CD4-positive, alpha-beta T cell treated with Interleukin-1 beta for 1 hour (primary cell): ENCODE measurements at regions not wholly inside any gene's neighbourhood (a gene's known extent, or its start where the extent isn't known, plus 50 kb on each side); places are given as distances from the start of the nearest gene placed in this dataset.
"Not testable (repeated sequence)": the region's sequence is repeated elsewhere in the genome, so short reads cannot be mapped to it uniquely, and the experiment has no call there.

Source experiments
- DNase-seq, 2 donors: peaks; one replicate each; pipeline ENCODE4 v3.0.0-alpha.2; 2020 to 2022

DNA sequence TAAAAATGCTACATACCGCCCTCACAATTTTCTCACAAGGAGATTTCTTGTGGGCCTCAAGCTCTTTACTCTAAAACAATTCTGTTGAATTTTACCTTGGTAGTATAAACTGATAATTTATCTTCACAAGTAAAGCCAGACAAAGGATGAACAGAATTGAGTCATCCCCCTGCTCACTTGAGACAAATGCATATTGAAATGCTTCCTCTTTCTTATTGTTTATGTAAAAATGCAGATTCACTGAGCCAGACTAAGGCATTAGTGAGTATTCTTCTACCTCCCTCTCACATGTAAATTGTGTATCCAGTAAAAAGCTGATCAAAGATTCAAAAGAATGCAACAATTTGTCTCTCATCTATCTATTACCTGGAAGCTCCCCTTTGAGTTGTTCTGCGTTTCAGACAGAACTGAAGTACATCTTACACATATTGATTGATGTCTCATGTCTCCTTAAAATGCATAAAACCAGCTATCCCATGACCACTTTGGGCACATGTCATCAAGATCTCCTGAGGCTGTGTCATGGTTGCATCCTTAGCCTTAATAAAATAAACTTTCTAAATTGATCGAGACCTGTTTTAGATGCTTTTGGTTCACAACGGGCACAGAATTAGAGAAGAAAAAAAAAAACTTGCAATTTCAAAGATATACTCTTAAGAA, 743.1 kb upstream of the B3GALT2 start:
- DNase-seq = no peak

DNA sequence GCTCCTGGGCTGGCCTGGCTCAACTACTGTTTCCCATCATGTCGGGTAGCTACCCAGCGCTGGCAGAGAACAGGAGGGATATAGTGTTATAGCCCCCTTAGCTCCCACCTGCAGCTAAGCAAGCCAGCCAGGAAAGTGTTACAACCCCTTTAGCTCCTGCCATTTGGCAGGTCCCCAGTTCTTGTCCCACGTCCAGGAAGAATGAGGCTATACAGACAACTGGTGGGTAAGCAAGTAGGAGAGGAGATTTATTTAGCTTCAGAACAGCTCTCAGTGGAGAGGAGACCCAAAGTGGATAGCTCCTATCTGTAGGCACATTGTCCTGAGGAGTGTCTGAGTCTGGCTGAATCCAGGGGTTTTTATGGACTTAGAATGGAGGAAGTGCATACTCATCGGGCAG, 741.1 kb upstream of the B3GALT2 start:
- no peak for DNase-seq

GRCh38 chr1:193926956-193927355, 740.5 kb upstream of the B3GALT2 start:
- DNase-seq = no peak

- no peak for DNase-seq
Observed at GRCh38 chr1:193919827-193920226, 733.4 kb upstream of the B3GALT2 start.

GRCh38 chr1:193916452-193916851, 730.0 kb upstream of the B3GALT2 start:
- no peak for DNase-seq

- DNase-seq = no peak
Observed at GRCh38 chr1:193914871-193915270, 728.5 kb upstream of the B3GALT2 start.

DNA sequence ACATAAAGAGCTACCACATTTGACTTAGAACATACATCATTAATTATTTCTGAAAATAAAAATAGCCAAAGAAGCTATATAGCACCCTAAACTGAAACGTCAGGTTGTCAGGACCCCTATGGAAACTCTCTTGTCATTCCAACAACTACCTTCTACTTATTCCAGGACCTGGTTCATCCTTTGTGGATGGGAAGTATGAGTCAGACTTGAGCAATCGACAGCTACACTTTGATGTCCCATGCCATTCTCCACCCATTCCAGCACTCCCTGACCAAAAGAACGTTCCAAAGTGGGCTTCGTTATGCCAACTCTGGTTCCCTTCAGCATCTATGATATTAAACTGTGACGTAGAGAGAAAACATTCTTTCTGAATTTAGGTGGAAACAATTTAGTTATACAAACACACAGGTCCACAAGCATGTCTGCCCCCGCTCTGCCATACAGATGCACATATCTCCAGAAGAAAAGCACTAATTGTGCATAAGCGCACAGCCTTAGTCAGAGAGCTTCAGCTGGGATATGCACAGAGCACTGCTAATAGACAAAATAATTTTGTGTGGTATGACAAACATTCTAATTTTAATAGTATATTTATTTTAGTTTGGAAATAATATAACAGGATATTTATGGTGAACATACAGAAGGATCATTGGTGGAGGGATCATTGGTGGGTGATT, 723.1 kb upstream of the B3GALT2 start:
- no peak for DNase-seq

- DNase-seq = no peak
Observed at GRCh38 chr1:193905288-193906085, 719.1 kb upstream of the B3GALT2 start.

DNA sequence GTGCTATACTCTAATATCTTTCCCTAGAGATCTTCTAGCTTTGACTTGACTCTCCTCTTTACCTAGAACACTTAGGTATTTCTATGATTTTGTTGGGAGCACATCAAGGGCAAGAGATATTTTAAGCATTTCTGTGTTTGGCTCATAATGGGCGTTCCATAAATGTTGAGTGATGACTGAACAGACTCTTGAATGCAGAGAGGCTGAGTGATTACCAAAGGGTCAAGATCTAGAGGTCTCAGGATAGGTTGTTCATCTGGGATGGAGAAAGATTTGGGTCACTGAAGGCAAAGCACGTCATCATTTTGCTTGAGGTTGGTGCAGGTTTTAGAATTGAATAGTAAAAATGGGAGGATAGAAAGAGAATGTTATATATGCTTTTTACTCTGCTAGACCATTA, 705.4 kb upstream of the B3GALT2 start:
- DNase-seq = no peak

DNA sequence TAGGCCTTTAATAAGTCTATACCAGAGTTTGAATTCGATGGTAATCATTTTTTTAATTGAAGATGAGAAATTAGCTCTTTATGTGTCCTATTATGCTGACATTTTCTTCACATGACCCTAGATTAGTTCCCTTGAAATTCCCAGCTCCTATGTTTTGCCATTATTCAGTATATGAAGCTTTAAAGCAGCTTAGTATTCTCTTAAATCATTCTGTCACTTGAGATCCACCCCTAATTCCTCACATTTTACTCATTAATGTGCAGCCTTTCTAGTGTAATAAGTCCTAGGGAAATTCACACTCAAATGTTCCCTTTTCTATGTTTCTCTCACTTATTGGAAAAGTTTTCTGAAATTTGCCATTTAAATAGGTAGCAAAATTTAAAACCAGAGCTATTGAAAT, 704.5 kb upstream of the B3GALT2 start:
- DNase-seq = no peak

GRCh38 chr1:193884848-193885558, 698.6 kb upstream of the B3GALT2 start:
- DNase-seq = no peak

DNA sequence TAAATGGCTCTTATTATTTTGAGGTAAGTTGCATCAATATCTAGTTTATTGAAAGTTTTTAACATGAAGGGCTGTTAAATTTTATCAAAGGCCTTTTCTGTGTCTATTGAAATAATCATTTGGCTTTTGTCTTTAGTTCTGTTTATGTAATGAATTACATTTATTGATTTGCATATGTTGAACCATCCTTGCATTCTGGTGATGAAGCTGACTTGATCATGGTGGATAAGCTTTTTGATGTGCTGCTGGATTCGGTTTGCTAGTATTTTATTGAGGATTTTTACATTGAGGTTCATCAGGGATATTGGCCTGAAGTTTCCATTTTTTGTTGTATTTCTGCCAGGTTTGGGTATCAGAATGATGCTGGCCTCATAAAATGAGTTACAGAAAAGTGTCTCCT, 691.5 kb upstream of the B3GALT2 start:
- not testable (repeated sequence) for DNase-seq

DNA sequence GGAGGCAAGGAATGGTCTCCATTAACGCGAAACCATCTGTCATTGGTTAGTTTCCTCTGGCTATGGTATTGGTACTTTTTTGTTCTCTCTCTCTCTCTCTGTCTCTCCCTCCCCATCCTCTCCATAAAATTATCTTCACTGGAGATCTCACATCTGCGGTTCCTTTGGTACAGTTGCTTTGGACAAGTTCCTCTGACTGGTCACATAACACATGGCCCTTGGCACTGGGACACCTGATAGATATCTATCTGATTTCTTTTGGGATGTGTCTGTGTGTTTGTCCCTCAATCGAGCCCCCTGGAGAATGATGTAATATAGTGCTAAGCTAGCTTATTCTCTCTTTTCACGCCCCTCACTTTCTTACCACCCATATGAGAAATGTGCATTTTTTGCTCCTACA, 682.0 kb upstream of the B3GALT2 start:
- no peak for DNase-seq

DNA sequence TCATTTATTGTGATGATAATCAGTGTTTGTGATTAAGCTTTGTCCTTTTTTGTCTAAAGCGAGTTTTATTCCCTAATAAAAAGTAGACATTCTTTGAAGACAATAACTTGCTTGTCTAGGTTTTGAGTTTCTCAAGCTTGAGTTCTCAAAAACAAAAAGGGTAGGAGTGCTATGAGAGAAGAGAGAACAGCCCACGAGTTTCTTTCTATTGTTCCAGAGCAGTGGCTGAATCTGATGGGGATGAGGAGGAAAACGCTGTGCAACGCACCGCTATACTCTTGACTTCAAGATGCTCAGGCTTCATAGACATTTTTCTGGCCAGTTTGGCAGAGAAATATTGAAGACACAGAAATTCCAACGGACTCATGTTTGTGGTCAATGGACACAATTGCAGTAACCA, 669.8 kb upstream of the B3GALT2 start:
- no peak for DNase-seq

GRCh38 chr1:193850745-193851144, 664.3 kb upstream of the B3GALT2 start:
- DNase-seq = no peak

DNA sequence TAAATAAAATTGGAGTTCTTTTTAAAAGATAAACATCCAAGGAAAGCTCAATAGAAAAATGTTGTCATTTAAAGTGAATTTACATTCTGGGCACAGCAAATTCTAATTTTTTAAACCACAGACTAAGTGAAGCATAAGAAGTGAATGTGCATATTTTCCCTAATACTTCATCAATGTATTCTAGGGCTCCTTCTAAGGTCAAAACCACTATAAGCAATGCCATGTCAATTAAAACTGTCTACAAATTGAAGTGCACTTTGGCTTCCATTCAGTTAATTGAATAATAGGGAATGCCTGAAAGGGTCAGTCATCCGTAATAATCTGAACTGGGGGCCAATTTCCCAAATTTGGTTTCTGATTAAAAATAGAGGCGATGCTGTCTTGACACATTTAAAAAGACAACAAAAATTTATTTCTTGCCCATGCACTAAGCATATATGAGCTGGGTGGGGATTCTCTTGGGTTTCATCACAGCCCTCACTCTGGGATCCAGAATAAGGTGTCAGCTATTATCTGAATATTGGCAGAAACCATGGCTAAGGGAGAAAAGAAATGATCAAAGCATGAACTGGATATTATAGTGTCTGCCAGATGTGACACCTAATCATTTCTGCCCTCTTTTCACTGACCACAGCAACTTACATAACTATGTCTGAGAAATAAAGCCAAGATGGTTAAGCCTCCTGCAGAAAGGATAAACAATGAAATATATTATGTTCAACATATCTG, 660.6 kb upstream of the B3GALT2 start:
- DNase-seq = no peak

- no peak for DNase-seq
Observed at GRCh38 chr1:193846411-193846810, 660.0 kb upstream of the B3GALT2 start.

DNA sequence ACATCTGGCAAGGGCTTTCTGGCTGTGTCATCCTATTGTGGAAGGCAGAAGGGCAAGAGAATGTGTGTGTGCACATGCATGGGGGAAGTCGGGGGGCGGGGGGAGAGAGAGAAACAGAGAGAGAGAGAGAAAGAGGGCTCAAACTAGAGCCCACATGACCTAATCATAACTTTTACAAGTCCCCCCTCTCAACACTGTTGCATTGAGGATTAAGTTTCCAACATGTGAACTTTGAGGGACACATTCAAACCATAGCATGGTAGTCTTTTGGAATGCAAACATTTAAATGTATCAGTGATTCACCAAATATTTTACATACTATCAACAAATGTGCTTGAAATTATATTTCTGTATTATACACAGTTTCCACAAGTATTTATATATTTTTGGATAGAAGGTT, 655.4 kb upstream of the B3GALT2 start:
- no peak for DNase-seq

GRCh38 chr1:193831465-193831864, 645.1 kb upstream of the B3GALT2 start:
- DNase-seq = no peak

- DNase-seq = no peak
Observed at GRCh38 chr1:193827516-193827915, 641.1 kb upstream of the B3GALT2 start.

- DNase-seq = no peak
Observed at GRCh38 chr1:193819376-193819775, 633.0 kb upstream of the B3GALT2 start.

- DNase-seq = no peak
Observed at GRCh38 chr1:193807208-193807607, 620.8 kb upstream of the B3GALT2 start.
